Neural progenitor cell (in vitro differentiated cells): ENCODE measurements at regions not wholly inside any gene's neighbourhood (a gene's known extent, or its start where the extent isn't known, plus 50 kb on each side); places are given as distances from the start of the nearest gene placed in this dataset. TPM values are rescaled to one million over a fixed set of nuclear protein-coding genes. Genes with fewer than 3 reads are reported as not detected.

Experiments
- small RNA-seq: library from RNA; depleted of rRNA; stranded (forward); fragments of <200 nt; gene quantifications from one replicate; pipeline ENCODE3, GENCODE V24; 2015

Small RNAs in the stretch of these regions (small RNA-seq; reads per million reads assigned to genes)
- not detected for gene AL445264.1
- not detected for gene RNU6-54P
